A673 (cell line): ENCODE measurements at regions not wholly inside any gene's neighbourhood (a gene's known extent, or its start where the extent isn't known, plus 50 kb on each side); places are given as distances from the start of the nearest gene placed in this dataset.

Source experiments
- EZH2 ChIP-seq: fragments of 200-600 bp; sonication (generic); IDR thresholded peaks from 2 replicates; pipeline ENCODE4 v1.6.1; 2017; ENCODE audit warnings: borderline replicate concordance, low read depth, mild to moderate bottlenecking, mixed read lengths, antibody characterized with exemption, low read length; ENCODE audit not compliant: poor library complexity, severe bottlenecking
- TF ChIP-seq, protein P1 (sequence below): fragments of 300-800, 200-600 bp; sonication (generic); conservative IDR thresholded peaks from 2 replicates; pipeline ENCODE4 v1.5.1; 2017; ENCODE audit warnings: low read depth, mild to moderate bottlenecking, antibody characterized with exemption, low read length, moderate library complexity, mixed read lengths

- TF ChIP-seq EZH2: no peak
- TF ChIP-seq, protein P1, sequence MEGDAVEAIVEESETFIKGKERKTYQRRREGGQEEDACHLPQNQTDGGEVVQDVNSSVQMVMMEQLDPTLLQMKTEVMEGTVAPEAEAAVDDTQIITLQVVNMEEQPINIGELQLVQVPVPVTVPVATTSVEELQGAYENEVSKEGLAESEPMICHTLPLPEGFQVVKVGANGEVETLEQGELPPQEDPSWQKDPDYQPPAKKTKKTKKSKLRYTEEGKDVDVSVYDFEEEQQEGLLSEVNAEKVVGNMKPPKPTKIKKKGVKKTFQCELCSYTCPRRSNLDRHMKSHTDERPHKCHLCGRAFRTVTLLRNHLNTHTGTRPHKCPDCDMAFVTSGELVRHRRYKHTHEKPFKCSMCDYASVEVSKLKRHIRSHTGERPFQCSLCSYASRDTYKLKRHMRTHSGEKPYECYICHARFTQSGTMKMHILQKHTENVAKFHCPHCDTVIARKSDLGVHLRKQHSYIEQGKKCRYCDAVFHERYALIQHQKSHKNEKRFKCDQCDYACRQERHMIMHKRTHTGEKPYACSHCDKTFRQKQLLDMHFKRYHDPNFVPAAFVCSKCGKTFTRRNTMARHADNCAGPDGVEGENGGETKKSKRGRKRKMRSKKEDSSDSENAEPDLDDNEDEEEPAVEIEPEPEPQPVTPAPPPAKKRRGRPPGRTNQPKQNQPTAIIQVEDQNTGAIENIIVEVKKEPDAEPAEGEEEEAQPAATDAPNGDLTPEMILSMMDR: no peak
Observed at GRCh38 chr20:6925744-6926278, 158.3 kb downstream of the BMP2 start.
